Stimulated activated CD8-positive, alpha-beta memory T cell treated with anti-CD3 and anti-CD28 coated beads, Interleukin-2, amount 100 ng/mL, for 1 hour (primary cell): ENCODE measurements at regions not wholly inside any gene's neighbourhood (a gene's known extent, or its start where the extent isn't known, plus 50 kb on each side); places are given as distances from the start of the nearest gene placed in this dataset.
"Not testable (repeated sequence)": the region's sequence is repeated elsewhere in the genome, so short reads cannot be mapped to it uniquely, and the experiment has no call there.

ENCODE experiments used
- DNase-seq, 2 donors: peaks; one replicate each; pipeline ENCODE4 v3.0.0-alpha.2; 2020; ENCODE audit warnings: low read depth in 2 of 2

GRCh38 chr16:85220964-85221731 is 108.9 kb upstream of the CIBAR2 start:
- no peak for DNase-seq

GRCh38 chr16:85221771-85222154 is 109.5 kb upstream of the CIBAR2 start:
- DNase-seq: no peak

- DNase-seq: no peak
Observed at GRCh38 chr16:85222155-85222863, 110.0 kb upstream of the CIBAR2 start.

- DNase-seq: no peak
Observed at GRCh38 chr16:85225257-85225656, 113.0 kb upstream of the CIBAR2 start.

GRCh38 chr16:85225721-85226120 is 113.4 kb upstream of the CIBAR2 start:
- no peak for DNase-seq

- no peak for DNase-seq
Observed at GRCh38 chr16:85227084-85227945, 115.0 kb upstream of the CIBAR2 start.

GRCh38 chr16:85227946-85228862 is 115.9 kb upstream of the CIBAR2 start:
- DNase-seq: no peak

- DNase-seq: no peak
Observed at GRCh38 chr16:85228970-85229430, 116.7 kb upstream of the CIBAR2 start.

GRCh38 chr16:85229869-85230462 is 117.7 kb upstream of the CIBAR2 start:
- no peak for DNase-seq

- not testable (repeated sequence) for DNase-seq
Observed at GRCh38 chr16:85230764-85231383, 118.6 kb upstream of the CIBAR2 start.

GRCh38 chr16:85231959-85232358 is 119.7 kb upstream of the CIBAR2 start:
- DNase-seq: no peak

GRCh38 chr16:85232369-85233142 is 120.3 kb upstream of the CIBAR2 start:
- DNase-seq: no peak

- no peak for DNase-seq
Observed at GRCh38 chr16:85233516-85233915, 121.2 kb upstream of the CIBAR2 start.

- no peak for DNase-seq
Observed at GRCh38 chr16:85234310-85235204, 122.3 kb upstream of the CIBAR2 start.

- no peak for DNase-seq
Observed at GRCh38 chr16:85235991-85236817, 123.9 kb upstream of the CIBAR2 start.

GRCh38 chr16:85236818-85237150 is 124.5 kb upstream of the CIBAR2 start:
- no peak for DNase-seq

GRCh38 chr16:85237817-85238216 is 125.5 kb upstream of the CIBAR2 start:
- DNase-seq: no peak

- DNase-seq: no peak
Observed at GRCh38 chr16:85238233-85238647, 126.0 kb upstream of the CIBAR2 start.
